Activated CD4-positive, CD25-positive, alpha-beta regulatory T cell (primary cell): ENCODE measurements at regions not wholly inside any gene's neighbourhood (a gene's known extent, or its start where the extent isn't known, plus 50 kb on each side); places are given as distances from the start of the nearest gene placed in this dataset.
"Not testable (repeated sequence)": the region's sequence is repeated elsewhere in the genome, so short reads cannot be mapped to it uniquely, and the experiment has no call there.

Source experiments
- DNase-seq, 4 experiments: peaks; one replicate each; lab custom pipeline; 2025; lab: John Stamatoyannopoulos, UW

DNA sequence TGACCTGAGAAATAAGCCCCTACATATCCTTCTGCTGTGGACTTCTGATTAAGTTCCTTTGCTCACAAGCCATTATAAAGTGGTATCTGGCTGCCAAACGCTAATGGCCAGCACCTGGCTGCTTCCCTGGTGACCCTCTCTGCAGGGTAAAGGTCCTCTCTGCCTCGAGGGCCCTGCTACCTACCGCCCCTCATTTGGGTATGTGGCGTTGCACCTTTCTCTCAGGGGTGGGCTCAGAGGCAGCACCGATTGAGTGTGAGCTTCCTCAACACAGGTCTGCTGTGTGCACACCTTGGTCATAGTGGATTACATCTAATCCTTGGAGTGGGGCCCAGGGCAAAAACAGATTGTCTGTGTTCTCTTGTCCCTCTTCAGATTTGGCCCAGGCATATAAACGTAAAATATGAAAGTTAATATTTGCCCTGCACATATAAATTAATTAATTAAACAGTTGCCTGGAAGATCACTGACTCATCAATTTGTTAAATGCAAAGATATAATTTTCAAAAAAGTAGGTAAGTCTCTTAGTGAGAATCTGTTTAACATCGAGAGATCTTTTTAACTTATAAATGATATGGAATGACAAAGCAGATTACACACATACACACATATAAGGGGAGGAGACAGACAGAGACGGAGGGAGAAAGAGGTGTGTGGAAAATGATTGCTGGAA is 174.5 kb upstream of the SMIM31 start:
- no peak for DNase-seq

GRCh38 chr4:164591666-164592065 is 162.3 kb upstream of the SMIM31 start:
- DNase-seq = no peak

GRCh38 chr4:164595751-164596150 is 158.2 kb upstream of the SMIM31 start:
- no peak for DNase-seq

DNA sequence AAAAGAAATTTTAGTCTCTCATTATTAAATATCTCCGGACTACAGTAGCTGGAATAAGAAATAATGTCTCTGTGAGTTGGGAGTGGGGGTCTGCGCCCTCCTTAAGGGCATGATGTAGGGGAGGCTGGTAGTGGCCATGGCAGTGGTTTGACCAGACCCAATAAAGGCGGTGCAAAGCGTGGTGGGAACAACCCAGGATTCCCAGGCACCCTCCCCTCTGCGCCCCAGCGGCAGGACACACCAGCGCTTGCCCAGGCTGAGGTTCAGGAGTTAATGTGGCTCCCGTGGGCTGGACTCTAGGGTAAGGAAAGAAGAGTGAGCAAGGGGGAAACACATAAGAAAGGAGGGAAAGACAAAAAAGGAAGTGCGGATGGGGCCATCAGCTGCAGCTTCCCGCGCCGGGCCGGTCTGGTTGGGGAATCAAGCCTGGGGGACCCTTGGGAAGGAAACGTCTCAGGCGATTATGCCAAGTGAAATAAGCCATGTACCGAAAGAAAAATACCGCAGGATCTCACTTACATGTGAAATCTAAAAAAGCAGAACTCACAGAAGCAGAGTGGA is 157.5 kb upstream of the SMIM31 start:
- DNase-seq = no peak

GRCh38 chr4:164596927-164597326 is 157.0 kb upstream of the SMIM31 start:
- no peak for DNase-seq

DNA sequence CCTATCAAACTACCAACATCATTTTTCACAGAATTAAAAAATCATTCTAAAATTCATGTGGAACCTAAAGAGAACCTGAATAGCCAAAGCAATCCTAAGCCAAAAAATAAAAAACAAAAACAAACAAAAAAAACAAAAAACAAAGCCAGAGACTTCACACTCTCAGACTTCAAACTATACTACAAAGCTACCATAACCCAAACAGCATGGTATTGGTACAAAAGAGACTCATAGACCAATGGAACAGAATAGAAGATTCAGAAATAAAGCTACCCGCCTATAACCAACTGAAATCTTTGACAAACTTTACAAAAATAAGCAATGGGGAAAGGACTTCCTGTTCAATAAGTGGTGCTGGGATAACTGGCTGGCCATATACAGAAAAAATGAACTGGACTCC is 152.3 kb upstream of the SMIM31 start:
- no peak for DNase-seq

- DNase-seq = not testable (repeated sequence)
These were observed 148.1 kb upstream of the SMIM31 start for GRCh38 chr4:164605791-164606190.

DNA sequence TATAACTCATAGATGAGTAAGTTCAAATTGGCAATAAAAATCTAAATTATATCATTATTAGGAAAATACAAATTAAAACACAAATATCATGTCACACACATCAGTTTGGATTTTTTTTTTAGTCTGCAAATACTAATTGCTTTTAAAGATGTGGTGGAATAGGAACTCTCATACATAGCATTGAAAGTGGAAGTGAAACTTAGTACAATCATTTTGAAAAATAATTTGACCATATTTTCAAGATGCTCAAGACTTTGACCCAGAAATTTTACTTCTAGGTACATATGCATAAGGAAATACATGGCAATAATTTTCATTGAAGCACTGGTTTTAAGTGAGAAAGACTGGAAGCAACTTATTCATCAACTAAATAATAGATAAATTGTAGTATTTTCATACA is 147.5 kb upstream of the SMIM31 start:
- no peak for DNase-seq

- no peak for DNase-seq
These were observed 140.7 kb upstream of the SMIM31 start for GRCh38 chr4:164613256-164613655.

DNA sequence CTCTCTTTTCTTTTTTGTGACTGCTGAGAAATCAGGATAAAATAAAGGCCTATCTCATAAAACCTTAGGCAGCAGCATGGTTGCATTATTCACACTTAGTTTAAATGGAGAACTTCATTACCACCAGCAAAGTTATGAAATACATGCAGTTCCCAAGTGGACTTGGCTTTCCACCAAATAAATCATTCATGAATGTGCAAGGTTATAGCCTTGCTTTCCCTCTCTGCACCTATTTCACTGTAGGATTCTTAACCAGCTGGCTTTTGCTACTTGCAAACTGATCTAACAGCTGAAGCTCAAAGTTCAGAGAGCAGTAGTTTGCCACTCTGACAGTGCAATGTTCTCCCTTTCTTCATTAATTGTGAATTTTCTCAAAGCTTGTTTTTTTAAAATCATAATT is 140.1 kb upstream of the SMIM31 start:
- DNase-seq = no peak

- DNase-seq = no peak
These were observed 139.6 kb upstream of the SMIM31 start for GRCh38 chr4:164614329-164614728.

- DNase-seq = no peak
These were observed 138.9 kb upstream of the SMIM31 start for GRCh38 chr4:164614999-164615398.

DNA sequence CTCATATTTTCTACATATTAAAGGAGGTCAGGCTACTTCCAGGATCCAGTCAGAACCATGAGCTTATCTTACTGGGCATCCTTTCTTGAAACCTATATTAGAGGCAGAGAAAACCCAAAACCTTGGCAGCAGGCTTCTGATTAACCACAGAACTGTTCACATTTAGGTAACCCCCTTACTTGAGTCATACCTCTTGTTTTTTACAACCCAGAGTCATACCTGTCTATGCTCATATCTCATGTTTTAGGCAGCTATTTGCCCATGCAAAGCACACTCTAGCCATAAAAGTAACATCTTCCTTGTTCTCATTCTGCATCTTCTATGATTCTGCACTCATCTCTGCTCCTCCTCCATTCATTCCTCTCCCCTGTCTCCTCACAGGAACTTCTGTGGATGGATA is 138.0 kb upstream of the SMIM31 start:
- DNase-seq = no peak

- no peak for DNase-seq
These were observed 137.0 kb upstream of the SMIM31 start for GRCh38 chr4:164616961-164617360.

- DNase-seq = no peak
These were observed 136.5 kb upstream of the SMIM31 start for GRCh38 chr4:164617426-164617825.

- DNase-seq = no peak
These were observed 136.0 kb upstream of the SMIM31 start for GRCh38 chr4:164617911-164618310.

DNA sequence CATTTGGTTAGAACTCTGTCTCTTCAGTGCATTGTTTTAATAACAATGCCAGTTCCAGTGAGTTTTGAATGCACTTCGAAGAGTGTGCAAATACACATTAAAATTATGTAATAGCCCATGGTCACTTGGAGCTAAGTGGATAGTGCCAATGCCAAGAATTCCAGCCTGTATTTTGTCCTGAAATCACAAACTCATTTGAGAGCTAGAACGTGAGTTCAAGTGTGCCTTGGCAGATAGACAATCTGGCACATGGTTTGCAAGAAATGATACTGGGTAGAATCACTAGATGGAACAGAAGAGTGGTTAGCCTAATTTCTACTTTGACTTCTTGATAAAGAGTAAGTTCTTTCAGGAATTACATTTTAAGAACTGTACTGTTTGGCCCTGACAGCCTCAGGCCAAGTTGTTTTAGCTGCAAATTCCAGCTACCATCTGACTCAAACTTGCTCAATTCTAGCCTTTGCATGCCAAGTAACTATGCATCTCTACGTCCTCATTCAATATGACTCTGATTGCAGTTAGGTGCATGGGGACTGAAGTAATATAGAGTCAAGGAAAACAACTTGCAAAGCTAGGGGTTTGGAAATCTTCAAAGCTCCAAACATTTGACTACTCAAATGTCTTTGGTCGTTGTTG is 131.9 kb upstream of the SMIM31 start:
- no peak for DNase-seq

DNA sequence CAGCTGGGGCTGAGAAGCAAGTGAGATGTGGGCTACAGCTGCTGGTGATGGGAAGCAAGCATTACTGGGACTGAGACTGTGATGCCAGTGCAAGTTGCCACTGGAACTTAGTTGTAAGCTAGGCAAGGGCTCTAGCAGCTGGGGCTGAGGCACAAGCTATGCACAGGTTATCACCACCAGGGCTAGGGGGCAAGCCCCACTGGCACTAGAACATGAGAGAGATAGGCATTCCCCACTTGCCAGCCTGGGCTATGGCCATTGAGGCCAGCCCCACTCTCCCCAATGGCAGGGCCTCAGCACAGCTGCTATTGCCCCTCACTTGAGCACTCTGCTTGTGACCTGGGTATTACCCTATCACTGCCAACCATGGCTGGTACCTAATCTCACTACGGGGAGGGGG is 130.8 kb upstream of the SMIM31 start:
- DNase-seq = no peak

- no peak for DNase-seq
These were observed 114.9 kb upstream of the SMIM31 start for GRCh38 chr4:164639001-164639400.

DNA sequence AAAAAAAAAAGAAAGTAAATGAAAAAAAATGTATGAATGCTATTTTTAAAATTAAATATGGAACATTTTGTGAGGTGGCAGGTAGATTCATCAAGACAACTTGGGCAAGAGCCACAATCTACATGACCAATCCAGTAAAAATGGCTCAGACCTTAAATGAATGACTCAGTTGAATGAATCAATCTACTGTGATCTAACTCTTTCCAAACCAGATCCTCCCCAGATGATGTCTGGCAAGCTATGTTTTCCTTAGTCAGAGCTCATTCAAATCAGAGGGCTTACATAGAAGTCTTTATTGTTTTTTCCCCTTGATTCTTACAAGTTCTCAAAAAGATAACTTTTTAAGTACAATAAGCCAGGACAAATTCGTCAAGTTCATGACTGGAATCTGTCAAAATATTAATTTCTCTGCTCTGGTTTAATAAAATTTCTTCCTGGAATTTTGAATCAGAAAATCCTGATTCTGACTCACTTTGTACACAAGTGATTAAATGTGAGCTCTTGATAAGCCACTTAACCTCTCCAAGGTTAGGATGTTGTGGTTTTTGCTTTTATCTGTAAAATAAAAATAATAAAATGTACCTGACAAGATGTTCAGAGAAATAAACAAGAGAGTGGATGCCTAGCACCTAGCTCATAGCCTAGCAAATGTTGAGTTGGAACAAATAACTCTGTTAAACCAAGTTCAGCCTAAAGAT is 105.6 kb upstream of the SMIM31 start:
- DNase-seq = no peak

- DNase-seq = no peak
These were observed 105.1 kb upstream of the SMIM31 start for GRCh38 chr4:164648849-164649212.

DNA sequence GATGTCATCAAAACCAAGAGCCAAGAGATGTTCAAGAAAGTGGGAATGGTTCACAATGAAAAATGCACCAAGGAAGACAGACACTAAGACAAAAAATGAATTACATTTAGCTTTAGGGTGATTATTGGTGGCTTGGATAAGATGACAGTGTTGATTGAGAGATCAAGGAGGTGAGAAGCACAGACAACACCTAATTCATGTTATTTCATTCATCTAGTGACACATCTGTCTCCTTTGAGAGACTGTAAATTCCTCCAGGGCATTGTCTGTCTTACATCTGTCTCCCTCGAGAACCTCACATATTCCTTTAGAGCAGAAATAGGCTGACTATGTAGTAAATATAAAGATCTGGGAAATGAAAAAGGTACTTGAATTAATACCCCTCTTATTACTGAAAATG is 94.2 kb upstream of the SMIM31 start:
- no peak for DNase-seq

GRCh38 chr4:164676152-164676551 is 77.8 kb upstream of the SMIM31 start:
- not testable (repeated sequence) for DNase-seq
